Mucosa of rectum (tissue), 2 donors: ENCODE measurements at regions not wholly inside any gene's neighbourhood (a gene's known extent, or its start where the extent isn't known, plus 50 kb on each side); places are given as distances from the start of the nearest gene placed in this dataset.
"Not testable (repeated sequence)": the region's sequence is repeated elsewhere in the genome, so short reads cannot be mapped to it uniquely, and the experiment has no call there.

Source experiments
- H3K27ac ChIP-seq, 2 donors: one replicate each; pipeline ENCODE4 v1.7.0; 2013; ENCODE audit warnings: inconsistent platforms in 2 of 2, low read depth in 2 of 2, low read length in 2 of 2
- H3K27me3 ChIP-seq, 2 donors: one replicate each; pipeline ENCODE4 v1.7.0; 2013; ENCODE audit warnings: low read length in 2 of 2; ENCODE audit not compliant: control insufficient read depth in 2 of 2, insufficient read depth in 2 of 2
- H3K36me3 ChIP-seq, 2 donors: one replicate each; pipeline ENCODE4 v1.7.0; 2013; ENCODE audit warnings: low read length in 2 of 2; ENCODE audit not compliant: control insufficient read depth in 2 of 2, insufficient read depth in 2 of 2
- H3K4me1 ChIP-seq, 2 donors: one replicate each; pipeline ENCODE4 v1.7.0; 2013; ENCODE audit warnings: low read length in 2 of 2, mild to moderate bottlenecking in 1 of 2; ENCODE audit not compliant: control insufficient read depth in 2 of 2, insufficient read depth in 2 of 2
- H3K4me3 ChIP-seq, 2 donors: one replicate each; pipeline ENCODE4 v1.7.0; 2013; ENCODE audit warnings: low read length in 2 of 2
- H3K9ac ChIP-seq, 2 donors: one replicate each; pipeline ENCODE4 v1.7.0; 2013; ENCODE audit warnings: low read length in 2 of 2, low read depth in 1 of 2, mild to moderate bottlenecking in 1 of 2
- H3K9me3 ChIP-seq, 2 donors: one replicate each; pipeline ENCODE4 v1.7.0; 2013; ENCODE audit warnings: low read length in 2 of 2; ENCODE audit not compliant: control insufficient read depth in 2 of 2
- donor health status: healthy.
- donor health status: Normal muscosa, but diverticular disease.

DNA sequence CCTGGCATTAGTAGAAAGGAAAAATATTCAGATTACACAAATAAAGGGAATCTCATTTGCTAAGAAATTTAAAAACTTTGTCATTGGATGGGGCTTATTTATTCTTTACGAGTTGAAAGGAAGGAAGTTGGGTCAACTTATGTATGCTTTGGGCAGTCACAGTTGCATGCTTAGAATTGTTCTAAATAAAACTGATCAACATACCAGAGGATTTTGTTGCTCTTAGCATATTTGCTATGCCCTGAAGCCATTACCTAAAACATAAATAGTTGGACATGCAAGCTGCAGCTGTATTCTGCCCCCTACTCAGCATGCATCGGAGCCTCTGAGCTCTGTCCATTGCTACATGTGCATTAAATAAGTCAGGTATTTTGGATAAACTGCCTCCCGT, 172.7 kb upstream of the MEF2C start:
- H3K9ac ChIP-seq: no peak overlapping the region
- no peaks in the 10 kb centered on the region for H3K36me3 ChIP-seq
- H3K4me3 ChIP-seq: no peak overlapping the region
- H3K4me1 ChIP-seq: no peaks in the 10 kb centered on the region
- H3K9me3 ChIP-seq: no peaks in the 10 kb centered on the region
- no peaks in the 10 kb centered on the region for H3K27me3 ChIP-seq
- no peak overlapping the region for H3K27ac ChIP-seq

DNA sequence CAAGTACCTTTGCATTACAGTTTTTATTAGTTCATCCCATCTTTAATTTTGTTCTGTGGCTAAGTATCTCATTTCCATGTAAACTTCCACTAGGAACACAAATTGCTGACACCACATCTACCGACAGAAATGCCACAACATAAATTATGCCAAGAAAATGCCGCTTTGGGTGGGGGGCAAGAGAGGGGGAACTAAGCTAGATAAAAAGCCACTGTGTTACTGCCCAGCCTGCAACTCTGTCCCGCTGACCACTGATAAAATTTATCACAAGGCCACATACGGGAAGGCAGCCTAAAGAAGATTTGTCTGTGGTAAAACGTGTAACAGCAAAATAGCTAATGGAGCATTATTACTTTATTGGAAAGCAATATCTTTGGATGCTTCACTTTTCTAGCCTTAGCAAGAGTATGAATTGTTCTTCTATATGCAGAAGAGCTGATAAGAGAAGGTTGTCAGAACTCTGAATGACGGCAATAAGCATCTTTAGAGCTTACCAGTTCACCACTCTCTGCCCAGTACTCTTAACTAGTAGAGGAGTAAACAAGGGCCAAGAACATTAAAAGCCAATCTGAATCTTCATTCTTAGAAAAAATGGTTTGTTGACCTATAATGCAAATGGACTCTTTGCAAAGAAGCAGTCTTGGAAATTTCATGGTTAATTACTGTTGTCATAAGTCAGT, 172.2 kb upstream of the MEF2C start:
- H3K9ac ChIP-seq: no peak overlapping the region
- H3K27ac ChIP-seq: no peak overlapping the region
- no peak overlapping the region for H3K4me3 ChIP-seq
- no peaks in the 10 kb centered on the region for H3K27me3 ChIP-seq
- no peaks in the 10 kb centered on the region for H3K4me1 ChIP-seq
- H3K36me3 ChIP-seq: no peaks in the 10 kb centered on the region
- peaks cover 0 to 2% of the 10 kb centered on the region in 2 donors for H3K9me3 ChIP-seq

DNA sequence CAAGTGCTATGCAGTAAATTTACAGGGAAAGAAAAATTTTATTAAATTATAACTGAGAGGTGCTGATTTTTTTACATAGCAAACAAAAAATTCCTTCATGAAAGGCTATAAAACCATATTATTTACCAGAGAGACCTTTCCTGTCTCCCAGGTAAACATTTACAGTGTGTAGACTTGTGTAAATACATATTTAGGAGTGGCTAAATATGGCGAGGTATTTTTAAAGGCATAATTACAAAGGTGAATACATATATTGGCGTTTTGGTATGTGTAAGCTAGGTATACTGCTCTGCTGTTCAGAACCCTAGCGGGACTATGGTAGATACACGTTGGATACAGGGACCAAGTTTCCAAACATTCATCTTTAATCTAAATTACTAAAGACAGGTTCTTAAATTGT, 170.6 kb upstream of the MEF2C start:
- H3K27ac ChIP-seq: no peak overlapping the region
- H3K27me3 ChIP-seq: no peaks in the 10 kb centered on the region
- no peak overlapping the region for H3K4me3 ChIP-seq
- H3K36me3 ChIP-seq: no peaks in the 10 kb centered on the region
- H3K4me1 ChIP-seq: no peaks in the 10 kb centered on the region
- H3K9ac ChIP-seq: no peak overlapping the region
- H3K9me3 ChIP-seq: peaks cover 0 to 4% of the 10 kb centered on the region in 2 donors

DNA sequence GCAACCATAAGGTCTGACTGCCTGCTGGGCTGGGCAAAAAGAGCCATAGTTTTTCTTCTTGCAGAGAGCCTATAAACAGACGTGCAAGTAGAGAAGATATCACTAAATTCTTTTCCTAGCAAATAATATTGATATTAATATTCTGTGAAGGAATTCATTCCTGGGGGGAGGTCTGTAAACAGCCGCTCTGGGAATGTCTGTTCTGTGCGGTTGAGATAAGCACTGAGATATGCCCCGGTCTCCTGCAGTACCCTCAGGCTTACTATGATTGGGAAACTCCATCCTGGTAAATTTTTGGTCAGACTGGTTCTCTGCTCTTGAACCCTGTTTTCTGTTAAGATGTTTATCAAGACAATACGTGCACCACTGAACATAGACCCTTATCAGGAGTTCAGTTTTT, 167.1 kb upstream of the MEF2C start:
- not testable (repeated sequence) for H3K27ac ChIP-seq, H3K4me1 ChIP-seq, H3K9me3 ChIP-seq, H3K4me3 ChIP-seq, H3K36me3 ChIP-seq, H3K27me3 ChIP-seq, H3K9ac ChIP-seq

DNA sequence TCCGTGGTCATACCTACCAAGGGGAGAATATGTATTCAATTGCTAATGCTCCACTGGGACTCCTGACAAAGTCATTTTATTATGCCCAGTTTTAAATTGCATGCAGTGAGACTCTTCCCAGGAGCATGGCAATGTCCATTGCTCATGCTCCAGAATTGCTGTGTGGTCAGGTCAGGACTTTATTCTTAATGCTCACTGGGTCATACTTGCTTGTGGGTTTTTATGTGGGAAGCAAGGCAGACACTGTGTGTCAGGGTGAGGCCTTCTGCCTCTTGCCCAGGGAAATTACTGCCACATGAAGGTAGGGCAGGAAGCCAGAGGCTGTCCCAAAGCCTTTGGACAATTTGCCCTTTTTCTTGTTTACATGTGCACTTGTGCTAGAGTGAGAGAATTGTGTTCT, 164.6 kb upstream of the MEF2C start:
- H3K27me3 ChIP-seq: no peaks in the 10 kb centered on the region
- no peak overlapping the region for H3K9ac ChIP-seq
- no peaks in the 10 kb centered on the region for H3K4me1 ChIP-seq
- no peak overlapping the region for H3K27ac ChIP-seq
- no peak overlapping the region for H3K4me3 ChIP-seq
- H3K9me3 ChIP-seq: peaks cover 0 to 4% of the 10 kb centered on the region in 2 donors
- no peaks in the 10 kb centered on the region for H3K36me3 ChIP-seq

DNA sequence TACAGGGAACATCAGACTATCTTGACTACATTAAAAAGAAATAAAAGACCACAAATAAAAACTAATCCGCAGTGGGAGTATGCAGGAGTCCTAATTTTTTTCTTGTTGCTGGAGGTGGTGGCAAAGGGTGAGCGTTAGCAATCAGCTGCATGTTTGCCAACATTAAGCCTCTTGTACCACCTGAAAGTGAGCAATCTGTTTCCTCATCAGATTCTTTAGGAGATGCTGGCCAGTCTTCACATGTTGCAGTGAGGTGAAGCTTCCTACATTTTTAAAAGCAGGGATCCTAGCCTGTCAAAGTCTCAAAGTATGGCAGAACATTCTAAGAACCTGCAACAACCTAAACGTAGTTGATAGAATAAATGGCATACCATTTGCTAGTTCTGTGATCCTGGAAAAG, 162.2 kb upstream of the MEF2C start:
- Histone ChIP-seq H3K9me3 (peaks cover 0 to 2% of the 10 kb centered on the region in 2 donors), H3K36me3 (no peaks in the 10 kb centered on the region), H3K27me3 (no peaks in the 10 kb centered on the region), H3K4me1 (peaks cover 0 to 3% of the 10 kb centered on the region in 2 donors), H3K9ac (no peak overlapping the region), H3K27ac (no peak overlapping the region), H3K4me3 (no peak overlapping the region)

DNA sequence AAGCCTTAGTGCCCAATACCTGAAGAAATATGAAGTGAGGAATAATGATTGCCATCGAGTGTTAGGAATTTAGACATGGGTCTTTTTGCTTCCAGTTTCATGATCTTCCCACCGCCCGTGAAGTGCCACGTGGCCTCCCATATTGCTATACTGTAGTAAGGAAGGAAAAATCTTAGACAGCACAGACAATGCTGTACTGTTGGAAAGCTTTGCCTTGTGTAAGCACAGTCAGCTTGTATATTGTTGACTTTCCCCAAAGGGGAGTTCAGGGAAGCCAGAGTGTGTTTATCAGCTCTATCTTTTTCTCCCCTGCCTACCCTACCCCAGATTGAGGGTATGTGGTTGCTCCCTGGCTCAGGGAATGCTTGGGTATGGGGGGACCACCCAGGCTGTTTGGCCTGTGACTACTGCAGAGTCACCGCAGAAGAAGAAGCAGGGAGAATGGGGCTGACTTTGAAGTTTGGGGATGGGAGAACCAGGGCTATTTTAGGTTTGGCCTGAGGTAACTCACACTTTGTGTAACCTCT, 161.8 kb upstream of the MEF2C start:
- H3K27me3 ChIP-seq: no peaks in the 10 kb centered on the region
- H3K36me3 ChIP-seq: no peaks in the 10 kb centered on the region
- H3K4me3 ChIP-seq: no peak overlapping the region
- H3K9ac ChIP-seq: no peak overlapping the region
- H3K27ac ChIP-seq: no peak overlapping the region
- no peaks in the 10 kb centered on the region for H3K9me3 ChIP-seq
- H3K4me1 ChIP-seq: peaks cover 0 to 3% of the 10 kb centered on the region in 2 donors

DNA sequence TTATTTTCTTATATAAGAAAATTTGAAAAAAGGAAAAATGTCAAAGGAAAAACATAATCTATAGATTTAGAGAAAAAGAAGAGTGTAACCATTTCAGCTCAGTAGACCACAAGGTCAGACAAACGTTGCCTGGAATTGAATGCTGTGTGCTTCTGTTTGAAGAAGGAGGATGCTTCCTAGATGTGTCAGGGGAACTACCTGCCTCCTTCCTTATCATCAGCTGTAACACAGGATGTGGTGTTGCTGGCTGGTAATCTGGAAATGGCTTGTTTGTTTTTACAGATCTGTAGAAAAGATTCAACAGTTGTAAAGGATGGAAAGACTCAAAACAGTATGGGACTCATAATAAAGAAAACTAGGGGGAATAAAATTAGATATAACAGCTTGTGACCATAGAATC, 160.7 kb upstream of the MEF2C start:
- Histone ChIP-seq H3K9ac (no peak overlapping the region), H3K4me1 (peaks cover 0 to 3% of the 10 kb centered on the region in 2 donors), H3K4me3 (no peak overlapping the region), H3K27me3 (no peaks in the 10 kb centered on the region), H3K27ac (no peak overlapping the region), H3K36me3 (no peaks in the 10 kb centered on the region), H3K9me3 (no peaks in the 10 kb centered on the region)

DNA sequence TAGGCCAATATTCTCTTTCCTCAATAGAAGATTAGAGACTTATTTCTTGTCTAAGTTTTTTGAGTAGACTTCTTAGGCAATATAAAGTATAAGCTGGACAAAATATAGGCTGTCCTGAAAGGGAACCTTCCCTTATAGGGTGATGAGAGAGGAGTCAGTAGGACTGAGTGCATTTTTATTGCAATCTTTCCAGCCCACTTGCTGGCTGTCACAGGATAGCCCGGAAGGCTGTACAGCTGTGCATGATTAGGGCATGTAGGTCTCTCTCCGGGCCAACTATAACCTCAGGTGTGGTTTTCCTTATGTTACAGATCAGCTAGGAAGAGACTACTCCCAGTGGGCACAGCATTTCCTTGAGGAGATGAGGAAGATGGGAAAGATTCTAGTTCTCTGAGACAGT, 159.8 kb upstream of the MEF2C start:
- no peak overlapping the region for H3K9ac ChIP-seq
- H3K27me3 ChIP-seq: no peaks in the 10 kb centered on the region
- no peaks in the 10 kb centered on the region for H3K9me3 ChIP-seq
- no peak overlapping the region for H3K4me3 ChIP-seq
- H3K36me3 ChIP-seq: no peaks in the 10 kb centered on the region
- H3K4me1 ChIP-seq: peaks cover 0 to 3% of the 10 kb centered on the region in 2 donors
- no peak overlapping the region for H3K27ac ChIP-seq

DNA sequence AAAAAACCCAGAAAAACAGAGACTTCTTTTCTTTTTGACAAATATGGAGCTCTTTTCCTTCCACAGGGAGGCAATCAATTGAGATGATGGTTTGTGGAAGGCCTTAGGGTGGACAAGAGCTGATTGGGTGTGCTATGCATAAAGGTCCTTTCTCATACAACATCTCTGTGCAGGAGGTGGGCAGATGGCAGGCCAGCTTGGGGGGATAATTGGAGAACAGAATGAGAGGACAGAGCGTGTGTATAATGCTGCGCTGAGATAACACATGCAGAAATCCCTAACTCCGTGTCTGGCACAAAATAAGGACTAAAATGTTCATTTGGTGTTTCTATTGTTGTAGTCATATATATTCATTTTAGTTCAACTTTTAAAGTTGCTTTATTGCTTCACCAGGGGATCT, 159.0 kb upstream of the MEF2C start:
- Histone ChIP-seq H3K4me1 (peaks cover 0 to 3% of the 10 kb centered on the region in 2 donors), H3K9me3 (no peaks in the 10 kb centered on the region), H3K27ac (no peak overlapping the region), H3K27me3 (no peaks in the 10 kb centered on the region), H3K36me3 (no peaks in the 10 kb centered on the region), H3K9ac (no peak overlapping the region), H3K4me3 (no peak overlapping the region)
